ENCODE measurements at regions not wholly inside any gene's neighbourhood (a gene's known extent, or its start where the extent isn't known, plus 50 kb on each side); places are given as distances from the start of the nearest gene placed in this dataset.
"Not testable (repeated sequence)": the region's sequence is repeated elsewhere in the genome, so short reads cannot be mapped to it uniquely, and the experiment has no call there.

DNA sequence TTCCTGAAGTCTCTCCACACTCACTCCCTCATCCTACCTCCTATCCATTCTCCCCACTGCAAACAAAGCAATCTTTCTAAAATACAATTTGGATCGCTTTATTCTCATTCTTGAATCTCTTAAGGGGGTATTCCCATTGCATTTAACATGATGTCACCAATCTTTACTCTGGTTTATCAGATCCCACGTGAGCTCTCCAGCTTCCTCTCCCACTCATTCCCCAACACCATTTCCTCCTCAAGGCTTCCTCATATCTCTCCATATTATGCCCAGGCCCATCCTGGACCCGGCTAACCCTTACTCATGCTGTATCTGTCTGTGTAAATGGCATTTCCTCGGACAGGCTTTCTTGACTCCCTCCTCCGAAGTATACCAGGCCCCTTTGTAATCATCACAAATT is 165.0 kb downstream of the CD47 start:
- no peaks in the 10 kb centered on the region for H3K27me3 ChIP-seq (ENCODE audit: insufficient read depth, low read length)
- H3K9me3 ChIP-seq (ENCODE audit: low read length), result no peaks in the 10 kb centered on the region
- no peak overlapping the region for H3K4me3 ChIP-seq (ENCODE audit: low read length)
- no peak overlapping the region for H2AFZ ChIP-seq (ENCODE audit: low read depth, low read length)
- peaks cover 8% of the 10 kb centered on the region for H3K4me1 ChIP-seq (ENCODE audit: insufficient read depth, low read length)
- no peaks in the 10 kb centered on the region for H3K36me3 ChIP-seq (ENCODE audit: insufficient read depth, low read length)

- Histone ChIP-seq H3K9me3 (ENCODE audit: low read length) (no peaks in the 10 kb centered on the region), H3K4me3 (ENCODE audit: low read length) (no peak overlapping the region), H3K27me3 (ENCODE audit: insufficient read depth, low read length) (no peaks in the 10 kb centered on the region), H3K4me1 (ENCODE audit: insufficient read depth, low read length) (peaks cover 8% of the 10 kb centered on the region), H2AFZ (ENCODE audit: low read depth, low read length) (no peak overlapping the region), H3K36me3 (ENCODE audit: insufficient read depth, low read length) (no peaks in the 10 kb centered on the region)
Observed at GRCh38 chr3:107921038-107921437, 169.8 kb downstream of the CD47 start.

- peaks cover 8% of the 10 kb centered on the region for H3K4me1 ChIP-seq (ENCODE audit: insufficient read depth, low read length)
- no peak overlapping the region for H3K4me3 ChIP-seq (ENCODE audit: low read length)
- no peaks in the 10 kb centered on the region for H3K36me3 ChIP-seq (ENCODE audit: insufficient read depth, low read length)
- H3K9me3 ChIP-seq (ENCODE audit: low read length), result no peaks in the 10 kb centered on the region
- no peak overlapping the region for H2AFZ ChIP-seq (ENCODE audit: low read depth, low read length)
- no peaks in the 10 kb centered on the region for H3K27me3 ChIP-seq (ENCODE audit: insufficient read depth, low read length)
Observed at GRCh38 chr3:107920538-107920937, 170.3 kb downstream of the CD47 start.

- H3K9me3 ChIP-seq (ENCODE audit: low read length), result no peaks in the 10 kb centered on the region
- H3K4me3 ChIP-seq (ENCODE audit: low read length), result no peak overlapping the region
- peaks cover 8% of the 10 kb centered on the region for H3K4me1 ChIP-seq (ENCODE audit: insufficient read depth, low read length)
- no peaks in the 10 kb centered on the region for H3K27me3 ChIP-seq (ENCODE audit: insufficient read depth, low read length)
- no peaks in the 10 kb centered on the region for H3K36me3 ChIP-seq (ENCODE audit: insufficient read depth, low read length)
- no peak overlapping the region for H2AFZ ChIP-seq (ENCODE audit: low read depth, low read length)
Observed at GRCh38 chr3:107919239-107919638, 171.6 kb downstream of the CD47 start.

- Histone ChIP-seq H3K9me3 (ENCODE audit: low read length) (no peaks in the 10 kb centered on the region), H3K4me3 (ENCODE audit: low read length) (no peak overlapping the region), H2AFZ (ENCODE audit: low read depth, low read length) (no peak overlapping the region), H3K4me1 (ENCODE audit: insufficient read depth, low read length) (no peaks in the 10 kb centered on the region), H3K27me3 (ENCODE audit: insufficient read depth, low read length) (no peaks in the 10 kb centered on the region), H3K36me3 (ENCODE audit: insufficient read depth, low read length) (no peaks in the 10 kb centered on the region)
Observed at GRCh38 chr3:107916171-107916570, 174.7 kb downstream of the CD47 start.

DNA sequence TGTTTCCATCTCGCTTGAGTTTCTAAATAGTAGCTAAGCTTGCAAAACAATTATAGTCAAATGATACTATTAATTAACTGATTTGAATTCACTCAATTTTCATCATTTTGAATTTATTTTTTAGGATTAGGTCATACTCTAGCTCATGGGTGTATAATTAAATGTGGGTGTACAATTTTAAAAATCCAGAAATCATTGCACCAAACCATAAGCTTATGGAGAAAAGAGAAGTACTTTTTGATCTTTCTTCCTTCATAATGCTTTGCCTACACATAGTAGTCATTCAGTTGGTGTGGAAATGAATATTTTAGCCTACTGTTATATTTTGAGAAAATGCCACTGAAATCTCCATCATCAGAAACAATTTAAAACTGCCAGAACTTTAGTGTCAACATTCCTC is 175.1 kb downstream of the CD47 start:
- Histone ChIP-seq H3K36me3 (ENCODE audit: insufficient read depth, low read length) (no peaks in the 10 kb centered on the region), H3K4me1 (ENCODE audit: insufficient read depth, low read length) (no peaks in the 10 kb centered on the region), H3K4me3 (ENCODE audit: low read length) (no peak overlapping the region), H2AFZ (ENCODE audit: low read depth, low read length) (no peak overlapping the region), H3K27me3 (ENCODE audit: insufficient read depth, low read length) (no peaks in the 10 kb centered on the region), H3K9me3 (ENCODE audit: low read length) (no peaks in the 10 kb centered on the region)

DNA sequence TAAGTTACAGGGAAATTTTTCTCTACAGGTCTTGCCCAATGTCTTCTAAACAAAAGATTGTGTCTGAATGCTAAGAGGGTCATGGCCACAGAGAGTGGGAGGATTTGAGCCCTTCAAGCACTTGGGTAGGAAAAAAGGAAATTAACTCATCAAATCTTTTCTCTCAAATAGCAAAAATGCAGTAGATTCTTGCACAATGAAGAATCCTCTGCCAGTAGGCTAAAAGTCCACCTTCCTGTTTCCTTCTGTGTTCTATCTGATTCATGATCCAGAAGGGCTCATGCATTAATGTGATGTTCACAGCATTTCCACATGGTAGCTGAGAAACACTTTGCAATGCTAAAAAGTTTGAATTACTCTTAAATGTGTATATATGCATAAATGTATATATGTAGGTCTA is 177.1 kb downstream of the CD47 start:
- Histone ChIP-seq H3K27me3 (ENCODE audit: insufficient read depth, low read length) (no peaks in the 10 kb centered on the region), H3K4me3 (ENCODE audit: low read length) (no peak overlapping the region), H3K36me3 (ENCODE audit: insufficient read depth, low read length) (no peaks in the 10 kb centered on the region), H3K4me1 (ENCODE audit: insufficient read depth, low read length) (no peaks in the 10 kb centered on the region), H2AFZ (ENCODE audit: low read depth, low read length) (no peak overlapping the region), H3K9me3 (ENCODE audit: low read length) (no peaks in the 10 kb centered on the region)

GRCh38 chr3:107911337-107912000 is 179.4 kb downstream of the CD47 start:
- Histone ChIP-seq H3K9me3 (ENCODE audit: low read length) (no peaks in the 10 kb centered on the region), H3K36me3 (ENCODE audit: insufficient read depth, low read length) (no peaks in the 10 kb centered on the region), H3K4me1 (ENCODE audit: insufficient read depth, low read length) (no peaks in the 10 kb centered on the region), H3K27me3 (ENCODE audit: insufficient read depth, low read length) (no peaks in the 10 kb centered on the region), H3K4me3 (ENCODE audit: low read length) (no peak overlapping the region), H2AFZ (ENCODE audit: low read depth, low read length) (no peak overlapping the region)

- Histone ChIP-seq H2AFZ (ENCODE audit: low read depth, low read length) (no peak overlapping the region), H3K4me1 (ENCODE audit: insufficient read depth, low read length) (no peaks in the 10 kb centered on the region), H3K4me3 (ENCODE audit: low read length) (no peak overlapping the region), H3K27me3 (ENCODE audit: insufficient read depth, low read length) (no peaks in the 10 kb centered on the region), H3K36me3 (ENCODE audit: insufficient read depth, low read length) (no peaks in the 10 kb centered on the region), H3K9me3 (ENCODE audit: low read length) (no peaks in the 10 kb centered on the region)
Observed at GRCh38 chr3:107910713-107911259, 180.0 kb downstream of the CD47 start.

DNA sequence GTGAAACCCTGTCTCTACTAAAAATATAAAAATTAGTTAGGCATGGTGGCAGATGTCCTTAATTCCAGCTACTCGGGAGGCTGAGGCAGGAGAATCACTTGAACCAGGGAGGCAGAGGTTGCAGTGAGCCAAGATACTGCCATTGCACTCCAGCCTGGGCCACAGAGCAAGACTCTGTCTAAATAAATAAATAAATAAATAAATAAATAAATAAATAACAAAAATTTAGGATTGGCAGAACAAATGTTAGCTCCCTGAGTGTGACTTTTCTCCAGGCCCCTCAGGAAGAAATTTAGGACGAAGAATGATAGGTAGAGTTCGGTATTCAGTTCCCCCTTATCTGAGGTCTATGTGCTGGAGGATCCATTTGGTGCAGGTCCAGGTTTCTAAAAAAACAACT is 181.2 kb downstream of the CD47 start:
- H3K9me3 ChIP-seq (ENCODE audit: low read length); H3K4me3 ChIP-seq (ENCODE audit: low read length); H3K36me3 ChIP-seq (ENCODE audit: insufficient read depth, low read length); H3K4me1 ChIP-seq (ENCODE audit: insufficient read depth, low read length); H2AFZ ChIP-seq (ENCODE audit: low read depth, low read length); H3K27me3 ChIP-seq (ENCODE audit: insufficient read depth, low read length): not testable (repeated sequence)

DNA sequence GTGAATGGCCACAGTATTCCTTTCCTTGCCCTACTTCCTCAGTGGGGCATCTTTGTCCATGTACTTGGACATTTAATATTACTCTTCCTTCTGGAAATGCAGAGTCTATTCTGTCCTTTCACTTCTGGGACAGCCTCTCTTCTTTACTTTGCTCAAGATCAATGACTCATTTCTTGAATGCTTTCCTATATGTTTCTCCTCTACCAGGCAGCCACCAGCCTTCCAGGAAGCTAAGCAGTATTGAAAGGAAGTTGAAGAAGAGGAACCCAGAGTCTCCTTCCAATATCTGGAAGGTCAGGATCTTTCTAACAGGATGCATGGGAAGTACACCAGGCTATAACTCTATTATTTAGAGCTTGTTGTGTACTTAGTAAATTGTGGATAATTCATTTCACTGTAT is 182.8 kb downstream of the CD47 start:
- Histone ChIP-seq H3K36me3 (ENCODE audit: insufficient read depth, low read length) (no peaks in the 10 kb centered on the region), H3K9me3 (ENCODE audit: low read length) (no peaks in the 10 kb centered on the region), H2AFZ (ENCODE audit: low read depth, low read length) (no peak overlapping the region), H3K4me3 (ENCODE audit: low read length) (no peak overlapping the region), H3K4me1 (ENCODE audit: insufficient read depth, low read length) (no peaks in the 10 kb centered on the region), H3K27me3 (ENCODE audit: insufficient read depth, low read length) (no peaks in the 10 kb centered on the region)

DNA sequence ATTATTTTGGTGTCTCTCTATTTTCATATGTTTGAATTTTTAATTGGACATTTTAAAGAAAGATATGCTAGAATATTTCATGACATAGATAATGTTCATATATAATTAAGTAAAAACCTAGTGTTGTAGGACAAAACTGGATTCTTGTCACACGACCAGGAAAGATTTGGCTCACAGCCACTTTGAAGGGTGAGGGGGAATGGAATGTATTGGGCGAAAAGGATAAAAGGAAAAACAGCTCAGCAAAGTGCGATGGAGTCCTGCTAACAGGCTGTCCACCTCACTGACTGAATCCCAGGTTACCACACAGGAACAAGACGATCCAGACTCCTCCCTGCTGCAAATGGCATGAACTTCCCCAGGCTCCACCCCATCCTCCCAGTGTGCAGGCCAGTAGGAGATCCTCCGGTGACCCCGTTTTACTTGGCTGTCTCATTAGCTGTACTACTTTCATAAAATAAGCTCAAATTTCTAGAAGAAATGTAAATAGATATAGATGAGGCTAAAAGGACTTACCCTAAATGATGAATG is 186.2 kb downstream of the CD47 start:
- Histone ChIP-seq H3K4me1 (ENCODE audit: insufficient read depth, low read length) (no peaks in the 10 kb centered on the region), H3K36me3 (ENCODE audit: insufficient read depth, low read length) (no peaks in the 10 kb centered on the region), H3K9me3 (ENCODE audit: low read length) (no peaks in the 10 kb centered on the region), H3K4me3 (ENCODE audit: low read length) (no peak overlapping the region), H2AFZ (ENCODE audit: low read depth, low read length) (no peak overlapping the region), H3K27me3 (ENCODE audit: insufficient read depth, low read length) (no peaks in the 10 kb centered on the region)

- Histone ChIP-seq H3K4me3 (ENCODE audit: low read length) (no peak overlapping the region), H2AFZ (ENCODE audit: low read depth, low read length) (no peak overlapping the region), H3K36me3 (ENCODE audit: insufficient read depth, low read length) (no peaks in the 10 kb centered on the region), H3K9me3 (ENCODE audit: low read length) (no peaks in the 10 kb centered on the region), H3K4me1 (ENCODE audit: insufficient read depth, low read length) (peaks cover 7% of the 10 kb centered on the region), H3K27me3 (ENCODE audit: insufficient read depth, low read length) (no peaks in the 10 kb centered on the region)
Observed at GRCh38 chr3:107899990-107900651, 190.7 kb downstream of the CD47 start.
